ENCODE measurements at regions not wholly inside any gene's neighbourhood (a gene's known extent, or its start where the extent isn't known, plus 50 kb on each side); places are given as distances from the start of the nearest gene placed in this dataset.

GRCh38 chr21:28725396-28725795, 267.3 kb downstream of the LTN1 start:
- no peak for TF ChIP-seq ZNF133 (CRISPR knock-in tag; IDR thresholded peaks at IDR 0.05)
- no peak for TF ChIP-seq MAFF (IDR thresholded peaks at IDR 0.05; ENCODE audit: low read length)
- no peak for TF ChIP-seq POLR2A (conservative IDR thresholded peaks at IDR 0.05)
- no peak for TF ChIP-seq TAF15 (IDR thresholded peaks at IDR 0.05; ENCODE audit: low read depth, low read length)
- TF ChIP-seq EP300 (IDR thresholded peaks at IDR 0.05; ENCODE audit: low read length), result no peak
- no peak for TF ChIP-seq CTCF (IDR thresholded peaks at IDR 0.05 in 2 of 3, conservative IDR thresholded peaks at IDR 0.05 in 1 of 3; ENCODE audit: insufficient read depth in 2 of 3, low read depth in 1 of 3, low read length in 3 of 3)
- no peak for TF ChIP-seq POLR2AphosphoS5 (IDR thresholded peaks at IDR 0.05; ENCODE audit: control insufficient read depth, insufficient read depth, low read depth, low read length)
